ENCODE measurements at regions not wholly inside any gene's neighbourhood (a gene's known extent, or its start where the extent isn't known, plus 50 kb on each side); places are given as distances from the start of the nearest gene placed in this dataset.

DNA sequence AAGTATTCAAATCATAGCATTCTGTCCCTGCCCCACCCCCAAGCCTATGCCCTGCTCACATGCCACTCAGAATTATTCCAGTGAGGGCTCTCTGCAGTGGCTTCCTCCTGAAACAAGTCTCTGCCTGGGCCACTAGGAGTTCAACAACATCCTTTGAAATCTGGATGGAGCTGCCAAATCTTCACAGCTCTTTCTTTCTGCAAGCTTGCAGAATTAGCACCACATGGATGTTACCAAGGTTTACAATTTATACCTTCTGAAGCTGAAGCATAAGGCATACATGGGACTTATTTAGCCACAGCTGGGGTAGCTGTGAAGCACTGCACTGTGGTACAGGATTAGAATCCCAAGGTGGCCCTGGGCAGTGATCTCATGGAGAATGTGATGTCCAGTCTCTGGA lies 577.5 kb downstream of the CD109 start:
- no peak overlapping the region for H3K27ac Mint-ChIP-seq

GRCh38 chr6:74269600-74269858 lies 573.5 kb downstream of the CD109 start:
- no peak for DNase-seq (ENCODE audit: low spot score, unreplicated experiment)
- no peaks in the 10 kb centered on the region for H3K27me3 Mint-ChIP-seq
- no peaks in the 10 kb centered on the region for H3K4me1 Mint-ChIP-seq (ENCODE audit: low read depth)
- no peak for TF ChIP-seq CTCF (IDR thresholded peaks at IDR 0.05; ENCODE audit: unreplicated experiment)
- no peak overlapping the region for H3K27ac Mint-ChIP-seq
- H3K9me3 Mint-ChIP-seq (ENCODE audit: low read depth) = no peaks in the 10 kb centered on the region
- no peaks in the 10 kb centered on the region for H3K36me3 Mint-ChIP-seq (ENCODE audit: insufficient read depth)
- H3K4me3 Mint-ChIP-seq (ENCODE audit: low read depth) = no peak overlapping the region

More for the DNA sequence above, 577.5 kb downstream of the CD109 start:
- TF ChIP-seq CTCF (IDR thresholded peaks at IDR 0.05; ENCODE audit: unreplicated experiment) = no peak
- Mint-ChIP-seq H3K4me3 (ENCODE audit: low read depth) (no peak overlapping the region), H3K9me3 (ENCODE audit: low read depth) (no peaks in the 10 kb centered on the region), H3K4me1 (ENCODE audit: low read depth) (no peaks in the 10 kb centered on the region), H3K27me3 (no peaks in the 10 kb centered on the region), H3K36me3 (ENCODE audit: insufficient read depth) (no peaks in the 10 kb centered on the region)
- DNase-seq (ENCODE audit: low spot score, unreplicated experiment) = no peak

DNA sequence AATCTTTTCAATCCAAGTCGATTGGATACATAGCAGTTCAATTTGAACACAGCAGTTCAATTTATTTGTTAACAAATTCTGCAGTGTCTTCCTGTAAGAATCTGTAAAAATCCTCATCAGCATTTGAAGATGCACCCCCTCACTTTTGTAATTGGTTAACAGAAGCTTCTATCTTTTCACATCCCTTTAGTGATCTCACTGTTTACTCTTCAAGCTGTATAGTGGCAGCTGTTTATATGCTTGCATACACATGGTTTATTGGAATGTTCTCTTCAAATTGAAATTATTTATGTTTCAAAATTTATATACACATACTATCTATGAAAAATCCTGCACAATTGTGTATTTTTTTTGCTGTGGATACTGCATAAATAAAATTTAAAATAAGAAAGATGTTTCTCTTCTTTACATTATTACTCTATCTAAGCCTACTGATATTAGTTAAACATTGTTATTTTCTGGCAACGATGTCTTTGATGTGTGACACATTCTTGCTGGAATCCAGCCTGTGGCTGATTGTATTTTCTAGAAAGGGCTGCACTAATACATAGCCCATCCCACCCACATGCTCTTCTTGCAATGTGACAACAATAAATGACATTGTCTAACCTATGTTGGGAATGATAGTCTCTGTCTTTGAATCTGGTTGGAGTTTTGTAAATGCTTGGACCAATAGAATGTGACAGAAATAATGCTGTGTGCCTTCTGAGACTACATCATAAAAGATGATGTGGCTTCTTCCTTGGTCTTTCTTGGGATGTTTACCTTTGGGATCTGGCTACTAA lies 573.0 kb downstream of the CD109 start:
- no peak for DNase-seq (ENCODE audit: low spot score, unreplicated experiment)
- Mint-ChIP-seq H3K27ac (no peak overlapping the region), H3K4me3 (ENCODE audit: low read depth) (no peak overlapping the region), H3K9me3 (ENCODE audit: low read depth) (no peaks in the 10 kb centered on the region), H3K27me3 (no peaks in the 10 kb centered on the region), H3K4me1 (ENCODE audit: low read depth) (no peaks in the 10 kb centered on the region), H3K36me3 (ENCODE audit: insufficient read depth) (no peaks in the 10 kb centered on the region)
- no peak for TF ChIP-seq CTCF (IDR thresholded peaks at IDR 0.05; ENCODE audit: unreplicated experiment)

- H3K4me3 Mint-ChIP-seq (ENCODE audit: low read depth) = no peak overlapping the region
- peaks cover 2% of the 10 kb centered on the region for H3K9me3 Mint-ChIP-seq (ENCODE audit: low read depth)
- H3K36me3 Mint-ChIP-seq (ENCODE audit: insufficient read depth) = no peaks in the 10 kb centered on the region
- DNase-seq (ENCODE audit: low spot score, unreplicated experiment) = no peak
- no peak overlapping the region for H3K27ac Mint-ChIP-seq
- no peaks in the 10 kb centered on the region for H3K27me3 Mint-ChIP-seq
- H3K4me1 Mint-ChIP-seq (ENCODE audit: low read depth) = peaks cover 16% of the 10 kb centered on the region
- TF ChIP-seq CTCF (IDR thresholded peaks at IDR 0.05; ENCODE audit: unreplicated experiment) = no peak
These were observed 564.0 kb downstream of the CD109 start for GRCh38 chr6:74259981-74260380.

DNA sequence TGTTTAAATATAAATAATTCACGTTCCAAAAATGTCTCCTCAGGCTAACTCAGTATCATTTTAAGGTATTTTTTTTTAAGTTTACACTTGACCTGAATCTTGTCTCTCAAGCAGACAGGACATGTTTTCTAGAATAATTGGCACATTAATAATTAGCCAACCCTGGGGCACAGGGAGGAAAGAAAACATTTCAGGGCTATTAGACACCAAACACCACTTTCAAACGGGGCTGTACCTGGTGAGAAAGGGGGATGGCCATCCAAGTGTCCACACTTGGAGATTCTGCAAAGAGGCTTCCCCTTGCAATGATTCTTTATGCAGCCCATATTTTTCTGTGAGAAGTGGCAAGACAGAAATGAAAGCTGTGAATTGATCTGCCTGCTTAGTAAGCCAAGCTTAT lies 560.8 kb downstream of the CD109 start:
- no peak overlapping the region for H3K27ac Mint-ChIP-seq
- H3K9me3 Mint-ChIP-seq (ENCODE audit: low read depth) = peaks cover 6% of the 10 kb centered on the region
- H3K36me3 Mint-ChIP-seq (ENCODE audit: insufficient read depth) = peaks cover 2% of the 10 kb centered on the region
- DNase-seq (ENCODE audit: low spot score, unreplicated experiment) = no peak
- peaks cover 16% of the 10 kb centered on the region for H3K4me1 Mint-ChIP-seq (ENCODE audit: low read depth)
- H3K4me3 Mint-ChIP-seq (ENCODE audit: low read depth) = no peak overlapping the region
- no peak for TF ChIP-seq CTCF (IDR thresholded peaks at IDR 0.05; ENCODE audit: unreplicated experiment)
- H3K27me3 Mint-ChIP-seq = no peaks in the 10 kb centered on the region
